ENCODE measurements at regions not wholly inside any gene's neighbourhood (a gene's known extent, or its start where the extent isn't known, plus 50 kb on each side); places are given as distances from the start of the nearest gene placed in this dataset.
A peak's percentile ranks its signal among the peaks of the same experiment; 100 is the strongest.

- H3K27me3 ChIP-seq, result no peaks in the 10 kb centered on the region
- no peak overlapping the region for H3K4me3 ChIP-seq
- TF ChIP-seq, protein P1, sequence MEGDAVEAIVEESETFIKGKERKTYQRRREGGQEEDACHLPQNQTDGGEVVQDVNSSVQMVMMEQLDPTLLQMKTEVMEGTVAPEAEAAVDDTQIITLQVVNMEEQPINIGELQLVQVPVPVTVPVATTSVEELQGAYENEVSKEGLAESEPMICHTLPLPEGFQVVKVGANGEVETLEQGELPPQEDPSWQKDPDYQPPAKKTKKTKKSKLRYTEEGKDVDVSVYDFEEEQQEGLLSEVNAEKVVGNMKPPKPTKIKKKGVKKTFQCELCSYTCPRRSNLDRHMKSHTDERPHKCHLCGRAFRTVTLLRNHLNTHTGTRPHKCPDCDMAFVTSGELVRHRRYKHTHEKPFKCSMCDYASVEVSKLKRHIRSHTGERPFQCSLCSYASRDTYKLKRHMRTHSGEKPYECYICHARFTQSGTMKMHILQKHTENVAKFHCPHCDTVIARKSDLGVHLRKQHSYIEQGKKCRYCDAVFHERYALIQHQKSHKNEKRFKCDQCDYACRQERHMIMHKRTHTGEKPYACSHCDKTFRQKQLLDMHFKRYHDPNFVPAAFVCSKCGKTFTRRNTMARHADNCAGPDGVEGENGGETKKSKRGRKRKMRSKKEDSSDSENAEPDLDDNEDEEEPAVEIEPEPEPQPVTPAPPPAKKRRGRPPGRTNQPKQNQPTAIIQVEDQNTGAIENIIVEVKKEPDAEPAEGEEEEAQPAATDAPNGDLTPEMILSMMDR (IDR thresholded peaks at IDR 0.05), result no peak
- no peaks in the 10 kb centered on the region for H3K36me3 ChIP-seq
- ATAC-seq (peak in 1 of 8 donors; percentile 81), DNase-seq (no peak)
- no peak overlapping the region for H3K27ac ChIP-seq
- intact Hi-C loops (cut with DNase I), result no loop called here
- no peaks in the 10 kb centered on the region for H3K4me1 ChIP-seq
- no peaks in the 10 kb centered on the region for H3K9me3 ChIP-seq
- 77 to 86% methylated on average over 1 of the region's 1 CpG for WGBS, 2 donors
Measured at GRCh38 chr4:110860901-110861300, 238.0 kb upstream of the PITX2 start.

GRCh38 chr4:110865611-110866259 lies 242.9 kb upstream of the PITX2 start:
- ATAC-seq, result no peak
- TF ChIP-seq, protein P1 (IDR thresholded peaks at IDR 0.05), result no peak
- intact Hi-C loops (cut with DNase I), result no loop called here
- H3K9me3 ChIP-seq, result no peaks in the 10 kb centered on the region
- no peaks in the 10 kb centered on the region for H3K36me3 ChIP-seq
- peaks cover 0 to 12% (median 0%) of the 10 kb centered on the region in 9 donors for H3K4me1 ChIP-seq
- no peaks in the 10 kb centered on the region for H3K27me3 ChIP-seq
- 29 to 32% methylated on average over 1 of the region's 1 CpG for WGBS, 2 donors
- H3K4me3 ChIP-seq, result no peak overlapping the region
- DNase-seq, result no peak
- no peak overlapping the region for H3K27ac ChIP-seq

GRCh38 chr4:110867251-110867960 lies 244.5 kb upstream of the PITX2 start:
- intact Hi-C loops (cut with DNase I), result no loop called here
- Histone ChIP-seq H3K36me3 (no peaks in the 10 kb centered on the region), H3K9me3 (no peaks in the 10 kb centered on the region), H3K27me3 (no peaks in the 10 kb centered on the region), H3K4me3 (no peak overlapping the region), H3K27ac (no peak overlapping the region), H3K4me1 (peaks cover 0 to 12% (median 0%) of the 10 kb centered on the region in 9 donors)
- ATAC-seq (no peak), DNase-seq (no peak)
- TF ChIP-seq, protein P1 (IDR thresholded peaks at IDR 0.05), result no peak
- 82 to 87% methylated on average over 3 of the region's 3 CpGs for WGBS, 2 donors

- Histone ChIP-seq H3K36me3 (no peaks in the 10 kb centered on the region), H3K4me3 (no peak overlapping the region), H3K4me1 (peaks cover 0 to 12% (median 0%) of the 10 kb centered on the region in 9 donors), H3K27ac (no peak overlapping the region), H3K9me3 (no peaks in the 10 kb centered on the region), H3K27me3 (no peaks in the 10 kb centered on the region)
- 60 to 61% methylated on average over 2 of the region's 2 CpGs for WGBS, 2 donors
- TF ChIP-seq, protein P1 (IDR thresholded peaks at IDR 0.05), result no peak
- intact Hi-C loops (cut with DNase I), result no loop called here
- no peak for ATAC-seq
- no peak for DNase-seq
Measured at GRCh38 chr4:110867981-110868720, 245.3 kb upstream of the PITX2 start.
